Activated CD8-positive, alpha-beta memory T cell treated with anti-CD3 and anti-CD28 coated beads for 1 hour (primary cell): ENCODE measurements at regions not wholly inside any gene's neighbourhood (a gene's known extent, or its start where the extent isn't known, plus 50 kb on each side); places are given as distances from the start of the nearest gene placed in this dataset.
"Not testable (repeated sequence)": the region's sequence is repeated elsewhere in the genome, so short reads cannot be mapped to it uniquely, and the experiment has no call there.

Source experiments
- DNase-seq, 2 donors: peaks; one replicate each; pipeline ENCODE4 v3.0.0-alpha.2; 2020; ENCODE audit warnings: low read depth in 1 of 2; ENCODE audit errors: extremely low read depth in 1 of 2

GRCh38 chr6:163741342-163741741, 326.8 kb downstream of the QKI start:
- DNase-seq = no peak

- no peak for DNase-seq
These were observed 325.4 kb downstream of the QKI start for GRCh38 chr6:163739966-163740365.

- no peak for DNase-seq
These were observed 324.8 kb downstream of the QKI start for GRCh38 chr6:163739408-163739725.

GRCh38 chr6:163738725-163739407, 324.3 kb downstream of the QKI start:
- no peak for DNase-seq

- DNase-seq = no peak
These were observed 323.8 kb downstream of the QKI start for GRCh38 chr6:163738304-163738703.

- DNase-seq = no peak
These were observed 320.6 kb downstream of the QKI start for GRCh38 chr6:163735076-163735475.

GRCh38 chr6:163733061-163733460, 318.5 kb downstream of the QKI start:
- no peak for DNase-seq

GRCh38 chr6:163732479-163732878, 318.0 kb downstream of the QKI start:
- no peak for DNase-seq

- DNase-seq = not testable (repeated sequence)
These were observed 317.5 kb downstream of the QKI start for GRCh38 chr6:163732014-163732351.

GRCh38 chr6:163731215-163732013, 316.9 kb downstream of the QKI start:
- DNase-seq = no peak

GRCh38 chr6:163730246-163731210, 316.0 kb downstream of the QKI start:
- no peak for DNase-seq

GRCh38 chr6:163729127-163729872, 314.8 kb downstream of the QKI start:
- no peak for DNase-seq

GRCh38 chr6:163728442-163729126, 314.1 kb downstream of the QKI start:
- no peak for DNase-seq

GRCh38 chr6:163726037-163726695, 311.6 kb downstream of the QKI start:
- no peak for DNase-seq

- DNase-seq = no peak
These were observed 310.8 kb downstream of the QKI start for GRCh38 chr6:163725008-163725941.

- DNase-seq = no peak
These were observed 309.7 kb downstream of the QKI start for GRCh38 chr6:163724196-163724595.

- DNase-seq = no peak
These were observed 309.2 kb downstream of the QKI start for GRCh38 chr6:163723759-163724158.

GRCh38 chr6:163721922-163722692, 307.6 kb downstream of the QKI start:
- DNase-seq = no peak
